ENCODE measurements at regions not wholly inside any gene's neighbourhood (a gene's known extent, or its start where the extent isn't known, plus 50 kb on each side); places are given as distances from the start of the nearest gene placed in this dataset.

- Histone ChIP-seq H4K20me1 (ENCODE audit: insufficient read depth) (no peaks in the 10 kb centered on the region), H2AFZ (ENCODE audit: low read depth, low read length) (no peak overlapping the region), H3K36me3 (ENCODE audit: insufficient read depth, low read length) (no peaks in the 10 kb centered on the region), H3K27me3 (ENCODE audit: insufficient read depth, low read depth, low read length) (no peaks in the 10 kb centered on the region), H3K27ac (ENCODE audit: low read length) (no peak overlapping the region), H3F3A (ENCODE audit: insufficient read depth, low read length, poor library complexity, severe bottlenecking) (no peaks in the 10 kb centered on the region), H3K79me2 (replicated peaks; ENCODE audit: insufficient read depth, low read length) (no peaks in the 10 kb centered on the region), H3K9ac (ENCODE audit: low read length) (no peak overlapping the region), H3K9me3 (ENCODE audit: low read length) (no peaks in the 10 kb centered on the region), H3K4me3 (ENCODE audit: low read length) (no peak overlapping the region), H3K9me2 (ENCODE audit: insufficient read depth, low read length) (no peaks in the 10 kb centered on the region), H3K4me2 (ENCODE audit: low read length) (no peak overlapping the region)
- TF ChIP-seq SMC3 (conservative IDR thresholded peaks at IDR 0.05; ENCODE audit: poor library complexity) = no peak
- TF ChIP-seq POLR2AphosphoS5 (IDR thresholded peaks at IDR 0.05) = no peak
- TF ChIP-seq EZH2 (IDR thresholded peaks at IDR 0.05; ENCODE audit: borderline replicate concordance, insufficient read depth, low read length, poor library complexity, severe bottlenecking) = no peak
- TF ChIP-seq EP300 (conservative IDR thresholded peaks at IDR 0.05; ENCODE audit: poor library complexity, severe bottlenecking) = no peak
- no peak for TF ChIP-seq REST (IDR thresholded peaks at IDR 0.05; ENCODE audit: borderline replicate concordance)
- TF ChIP-seq TAF1 (IDR thresholded peaks at IDR 0.05; ENCODE audit: low read depth) = no peak
- no peak for TF ChIP-seq CTCF (IDR thresholded peaks at IDR 0.05; ENCODE audit: poor library complexity, severe bottlenecking)
- TF ChIP-seq RAD21 (conservative IDR thresholded peaks at IDR 0.05) = no peak
- no peak for TF ChIP-seq MXI1 (conservative IDR thresholded peaks at IDR 0.05; ENCODE audit: poor library complexity, severe bottlenecking)
These were observed 655.7 kb downstream of the INHBA start for GRCh38 chr7:41047211-41047610.

GRCh38 chr7:41046776-41047175 is 656.1 kb downstream of the INHBA start:
- Histone ChIP-seq H3K9ac (ENCODE audit: low read length) (no peak overlapping the region), H3K4me2 (ENCODE audit: low read length) (no peak overlapping the region), H3K9me3 (ENCODE audit: low read length) (no peaks in the 10 kb centered on the region), H3K27me3 (ENCODE audit: insufficient read depth, low read depth, low read length) (no peaks in the 10 kb centered on the region), H3K36me3 (ENCODE audit: insufficient read depth, low read length) (no peaks in the 10 kb centered on the region), H3K79me2 (replicated peaks; ENCODE audit: insufficient read depth, low read length) (no peaks in the 10 kb centered on the region), H3K4me3 (ENCODE audit: low read length) (no peak overlapping the region), H2AFZ (ENCODE audit: low read depth, low read length) (no peak overlapping the region), H4K20me1 (ENCODE audit: insufficient read depth) (no peaks in the 10 kb centered on the region), H3F3A (ENCODE audit: insufficient read depth, low read length, poor library complexity, severe bottlenecking) (no peaks in the 10 kb centered on the region), H3K9me2 (ENCODE audit: insufficient read depth, low read length) (no peaks in the 10 kb centered on the region), H3K27ac (ENCODE audit: low read length) (no peak overlapping the region)
- TF ChIP-seq TAF1 (IDR thresholded peaks at IDR 0.05; ENCODE audit: low read depth) (no peak), REST (IDR thresholded peaks at IDR 0.05; ENCODE audit: borderline replicate concordance) (no peak), EZH2 (IDR thresholded peaks at IDR 0.05; ENCODE audit: borderline replicate concordance, insufficient read depth, low read length, poor library complexity, severe bottlenecking) (no peak), MXI1 (conservative IDR thresholded peaks at IDR 0.05; ENCODE audit: poor library complexity, severe bottlenecking) (no peak), EP300 (conservative IDR thresholded peaks at IDR 0.05; ENCODE audit: poor library complexity, severe bottlenecking) (no peak), CTCF (IDR thresholded peaks at IDR 0.05; ENCODE audit: poor library complexity, severe bottlenecking) (no peak), POLR2AphosphoS5 (IDR thresholded peaks at IDR 0.05) (no peak), RAD21 (conservative IDR thresholded peaks at IDR 0.05) (no peak), SMC3 (conservative IDR thresholded peaks at IDR 0.05; ENCODE audit: poor library complexity) (no peak)

All from neural cell (in vitro differentiated cells).